C4-2B (cell line): ENCODE measurements at regions not wholly inside any gene's neighbourhood (a gene's known extent, or its start where the extent isn't known, plus 50 kb on each side); places are given as distances from the start of the nearest gene placed in this dataset.

Source experiments
- CTCF ChIP-seq: fragments of 450-650 bp; conservative IDR thresholded peaks from 2 replicates; pipeline ENCODE4 v1.5.1; 2017; ENCODE audit warnings: mild to moderate bottlenecking
- ZFX ChIP-seq: fragments of 450-650 bp; IDR thresholded peaks from 2 replicates; pipeline ENCODE4 v1.6.1; 2017

GRCh38 chr4:138650495-138650894 lies 365.1 kb upstream of the NOCT start:
- TF ChIP-seq CTCF: no peak
- TF ChIP-seq ZFX: no peak
